ENCODE measurements at regions not wholly inside any gene's neighbourhood (a gene's known extent, or its start where the extent isn't known, plus 50 kb on each side); places are given as distances from the start of the nearest gene placed in this dataset.

DNA sequence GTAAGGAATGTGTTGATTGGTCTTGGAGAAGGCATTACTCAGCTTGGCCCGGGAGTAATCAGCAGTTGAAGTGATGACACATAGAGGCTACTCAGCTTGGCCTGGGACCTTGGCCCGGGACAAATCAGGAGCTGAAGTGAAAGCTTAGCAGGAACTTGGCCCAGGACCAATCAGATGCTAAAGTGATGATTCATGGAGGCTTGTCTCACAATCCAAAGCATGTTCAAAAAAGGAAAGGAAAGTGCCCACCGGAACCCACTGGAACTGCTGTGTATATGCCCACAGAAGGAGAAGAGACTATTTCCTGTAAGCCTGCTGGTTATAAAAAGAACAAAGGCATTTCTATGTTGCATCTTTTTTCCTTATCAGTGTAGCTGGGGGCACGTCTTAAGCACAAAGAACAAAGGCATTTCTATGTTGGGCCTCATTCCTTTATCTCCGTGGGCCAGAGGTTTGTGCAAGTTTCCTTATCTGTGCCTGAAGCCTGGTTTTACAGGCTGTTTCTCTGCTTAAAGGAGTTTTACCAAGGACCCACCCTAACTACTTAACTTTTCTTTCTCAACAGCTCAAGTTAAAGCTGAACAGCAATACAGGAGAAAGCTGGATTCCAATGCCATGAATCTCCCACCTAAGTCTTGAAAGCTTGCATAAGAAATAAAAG is 1176.7 kb downstream of the NLGN4X start:
- H3K4me1 ChIP-seq (replicated peaks): no peaks in the 10 kb centered on the region
- H3K27ac ChIP-seq: no peak overlapping the region
- peak; percentile 3 for DNase-seq (ENCODE audit: low spot score)
- no peaks in the 10 kb centered on the region for H3K27me3 ChIP-seq (replicated peaks; ENCODE audit: insufficient read depth)
- WGBS: 41% methylated on average over 5 of the region's 5 CpGs
- H3K4me3 ChIP-seq: no peak overlapping the region
- TF ChIP-seq, protein P1, sequence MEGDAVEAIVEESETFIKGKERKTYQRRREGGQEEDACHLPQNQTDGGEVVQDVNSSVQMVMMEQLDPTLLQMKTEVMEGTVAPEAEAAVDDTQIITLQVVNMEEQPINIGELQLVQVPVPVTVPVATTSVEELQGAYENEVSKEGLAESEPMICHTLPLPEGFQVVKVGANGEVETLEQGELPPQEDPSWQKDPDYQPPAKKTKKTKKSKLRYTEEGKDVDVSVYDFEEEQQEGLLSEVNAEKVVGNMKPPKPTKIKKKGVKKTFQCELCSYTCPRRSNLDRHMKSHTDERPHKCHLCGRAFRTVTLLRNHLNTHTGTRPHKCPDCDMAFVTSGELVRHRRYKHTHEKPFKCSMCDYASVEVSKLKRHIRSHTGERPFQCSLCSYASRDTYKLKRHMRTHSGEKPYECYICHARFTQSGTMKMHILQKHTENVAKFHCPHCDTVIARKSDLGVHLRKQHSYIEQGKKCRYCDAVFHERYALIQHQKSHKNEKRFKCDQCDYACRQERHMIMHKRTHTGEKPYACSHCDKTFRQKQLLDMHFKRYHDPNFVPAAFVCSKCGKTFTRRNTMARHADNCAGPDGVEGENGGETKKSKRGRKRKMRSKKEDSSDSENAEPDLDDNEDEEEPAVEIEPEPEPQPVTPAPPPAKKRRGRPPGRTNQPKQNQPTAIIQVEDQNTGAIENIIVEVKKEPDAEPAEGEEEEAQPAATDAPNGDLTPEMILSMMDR (IDR thresholded peaks at IDR 0.05): no peak
- TF ChIP-seq POLR2A (IDR thresholded peaks at IDR 0.05) (no peak), POLR2AphosphoS5 (IDR thresholded peaks at IDR 0.05) (no peak)
- intact Hi-C loops (cut with DNase I): no loop called here
- H3K36me3 ChIP-seq: no peaks in the 10 kb centered on the region
- H3K9me3 ChIP-seq: no peaks in the 10 kb centered on the region

DNA sequence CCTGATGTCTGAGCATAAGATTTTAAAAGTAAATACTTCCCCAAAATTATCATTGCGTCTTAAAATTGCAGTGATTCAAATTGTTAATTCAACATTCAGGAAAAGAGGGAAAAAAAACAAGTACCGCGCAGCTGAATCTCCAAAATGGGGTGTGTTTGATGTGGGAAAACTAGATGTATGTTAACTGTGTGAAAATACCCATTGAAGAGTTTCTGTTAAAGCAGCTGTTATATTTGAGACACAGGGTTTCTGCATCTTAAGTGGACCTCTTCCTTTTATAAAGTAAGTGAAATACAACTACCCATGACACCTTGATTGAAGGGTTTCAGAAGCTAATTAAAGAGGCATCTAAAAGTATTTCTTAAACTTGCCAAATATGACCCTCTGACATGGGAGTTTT is 1186.1 kb downstream of the NLGN4X start:
- DNase-seq (ENCODE audit: low spot score): no peak
- H3K27ac ChIP-seq: no peak overlapping the region
- no peaks in the 10 kb centered on the region for H3K4me1 ChIP-seq (replicated peaks)
- H3K9me3 ChIP-seq: no peaks in the 10 kb centered on the region
- no peaks in the 10 kb centered on the region for H3K36me3 ChIP-seq
- H3K4me3 ChIP-seq: no peak overlapping the region
- TF ChIP-seq, protein P1 (IDR thresholded peaks at IDR 0.05): no peak
- TF ChIP-seq POLR2A (IDR thresholded peaks at IDR 0.05): no peak
- TF ChIP-seq POLR2AphosphoS5 (IDR thresholded peaks at IDR 0.05): no peak
- no peaks in the 10 kb centered on the region for H3K27me3 ChIP-seq (replicated peaks; ENCODE audit: insufficient read depth)
- intact Hi-C loops (cut with DNase I): no loop called here
- WGBS: 100% methylated on average over 3 of the region's 3 CpGs

DNA sequence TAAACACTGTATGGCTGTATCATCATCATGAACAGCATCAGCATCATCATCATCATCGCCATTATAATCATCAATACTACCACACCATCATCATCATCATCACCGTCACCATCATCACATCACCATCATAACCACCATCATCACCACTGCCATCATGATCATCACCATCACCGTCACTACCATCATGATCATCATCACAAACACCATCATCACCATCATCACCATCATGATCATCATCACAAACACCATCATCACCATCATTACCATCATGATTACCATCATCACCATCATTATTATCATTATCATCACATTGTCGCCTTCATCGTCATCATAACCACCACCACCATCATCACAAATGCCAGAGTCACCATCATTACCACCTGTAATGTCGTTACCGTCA is 1196.9 kb downstream of the NLGN4X start:
- no peaks in the 10 kb centered on the region for H3K36me3 ChIP-seq
- TF ChIP-seq, protein P1 (IDR thresholded peaks at IDR 0.05): no peak
- TF ChIP-seq POLR2A (IDR thresholded peaks at IDR 0.05): no peak
- DNase-seq (ENCODE audit: low spot score): no peak
- H3K4me1 ChIP-seq (replicated peaks): no peaks in the 10 kb centered on the region
- H3K27ac ChIP-seq: no peak overlapping the region
- H3K27me3 ChIP-seq (replicated peaks; ENCODE audit: insufficient read depth): no peaks in the 10 kb centered on the region
- no peaks in the 10 kb centered on the region for H3K9me3 ChIP-seq
- intact Hi-C loops (cut with DNase I): no loop called here
- H3K4me3 ChIP-seq: no peak overlapping the region
- 67% methylated on average over 7 of the region's 7 CpGs for WGBS

DNA sequence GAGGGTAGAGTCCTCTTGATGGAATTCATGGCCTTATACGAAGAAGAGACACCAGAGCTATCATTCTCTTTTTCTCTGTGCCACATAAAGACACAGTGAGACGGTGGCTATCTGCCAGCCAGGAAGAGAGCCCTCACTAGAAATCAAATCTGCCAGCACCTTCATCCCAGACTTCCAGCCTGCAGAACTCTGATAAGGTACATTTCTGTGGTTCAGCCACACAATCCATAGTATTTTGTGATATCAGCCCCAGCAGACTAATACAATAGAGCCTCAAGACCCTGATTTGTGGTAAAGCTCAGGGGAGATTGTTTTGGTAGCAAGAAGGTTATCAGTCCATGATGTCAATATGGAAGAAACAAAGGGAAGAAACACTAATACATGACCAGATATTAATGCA is 1213.2 kb downstream of the NLGN4X start:
- WGBS: 92% methylated on average over 2 of the region's 2 CpGs

DNA sequence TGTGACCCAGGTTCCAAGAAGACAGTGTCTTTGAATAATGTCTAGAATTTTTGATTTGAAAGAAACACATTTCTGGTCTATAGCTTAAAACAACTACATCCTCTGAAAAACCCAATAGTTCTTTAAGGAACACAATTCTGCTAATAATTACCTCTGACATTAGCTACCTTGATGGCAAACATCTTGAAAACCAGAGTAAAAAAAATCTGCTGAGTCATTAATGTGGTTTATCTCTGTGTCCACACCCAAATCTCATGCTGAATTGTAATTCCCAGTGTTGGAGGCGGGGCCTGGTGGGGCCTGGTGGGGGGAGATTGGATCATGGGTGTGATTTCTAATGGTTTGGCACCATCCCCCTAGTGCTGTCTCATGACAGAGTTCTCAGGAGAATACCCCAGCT is 1233.8 kb downstream of the NLGN4X start:
- intact Hi-C loops (cut with DNase I): no loop called here
- Histone ChIP-seq H3K27me3 (replicated peaks; ENCODE audit: insufficient read depth) (no peaks in the 10 kb centered on the region), H3K4me3 (no peak overlapping the region), H3K27ac (no peak overlapping the region), H3K4me1 (replicated peaks) (no peaks in the 10 kb centered on the region), H3K36me3 (no peaks in the 10 kb centered on the region), H3K9me3 (no peaks in the 10 kb centered on the region)
- DNase-seq (ENCODE audit: low spot score): no peak
- TF ChIP-seq, protein P1 (IDR thresholded peaks at IDR 0.05): no peak
- TF ChIP-seq POLR2AphosphoS5 (IDR thresholded peaks at IDR 0.05) (no peak), POLR2A (IDR thresholded peaks at IDR 0.05) (no peak)
- WGBS: 80% methylated on average over 1 of the region's 1 CpG

More for the DNA sequence above, 1213.2 kb downstream of the NLGN4X start:
- Histone ChIP-seq H3K4me1 (replicated peaks) (no peaks in the 10 kb centered on the region), H3K36me3 (no peaks in the 10 kb centered on the region), H3K9me3 (no peaks in the 10 kb centered on the region), H3K27me3 (replicated peaks; ENCODE audit: insufficient read depth) (no peaks in the 10 kb centered on the region), H3K4me3 (no peak overlapping the region), H3K27ac (no peak overlapping the region)
- DNase-seq (ENCODE audit: low spot score): no peak
- intact Hi-C loops (cut with DNase I): no loop called here
- no peak for TF ChIP-seq POLR2A (IDR thresholded peaks at IDR 0.05)
- no peak for TF ChIP-seq POLR2AphosphoS5 (IDR thresholded peaks at IDR 0.05)
- TF ChIP-seq, protein P1 (IDR thresholded peaks at IDR 0.05): no peak
